PC-9 (cell line): ENCODE measurements at regions not wholly inside any gene's neighbourhood (a gene's known extent, or its start where the extent isn't known, plus 50 kb on each side); places are given as distances from the start of the nearest gene placed in this dataset.

ENCODE experiments used
- EZH2 ChIP-seq: fragments of 200-600 bp; sonication (generic); IDR thresholded peaks from 2 replicates; pipeline ENCODE4 v1.8.0; 2017; ENCODE audit warnings: antibody characterized with exemption, low read depth
- TF ChIP-seq, protein P1 (sequence below): fragments of 200-600 bp; sonication (generic); conservative IDR thresholded peaks from 2 replicates; pipeline ENCODE4 v1.6.1; 2017; ENCODE audit warnings: mixed run types, antibody characterized with exemption, mild to moderate bottlenecking, moderate library complexity

DNA sequence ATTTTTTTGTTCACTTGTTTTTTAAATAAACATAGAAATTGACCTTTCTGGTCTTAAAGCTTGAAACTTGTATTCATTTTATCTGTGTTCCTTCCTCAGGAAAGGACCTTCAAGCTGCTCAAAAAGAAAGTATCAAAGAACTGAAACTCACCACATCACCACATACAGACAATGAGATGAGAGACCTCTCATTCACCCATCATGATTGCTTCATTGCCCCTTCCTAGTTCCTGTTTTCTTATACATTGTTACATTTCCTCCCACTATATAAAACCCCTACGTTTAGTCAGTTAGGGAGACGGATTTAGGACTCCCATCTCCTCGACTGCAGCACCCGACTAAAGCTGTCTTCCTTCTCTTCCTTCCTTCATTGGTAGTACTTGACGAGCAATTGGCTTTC is 180.5 kb upstream of the OPRM1 start:
- TF ChIP-seq, protein P1, sequence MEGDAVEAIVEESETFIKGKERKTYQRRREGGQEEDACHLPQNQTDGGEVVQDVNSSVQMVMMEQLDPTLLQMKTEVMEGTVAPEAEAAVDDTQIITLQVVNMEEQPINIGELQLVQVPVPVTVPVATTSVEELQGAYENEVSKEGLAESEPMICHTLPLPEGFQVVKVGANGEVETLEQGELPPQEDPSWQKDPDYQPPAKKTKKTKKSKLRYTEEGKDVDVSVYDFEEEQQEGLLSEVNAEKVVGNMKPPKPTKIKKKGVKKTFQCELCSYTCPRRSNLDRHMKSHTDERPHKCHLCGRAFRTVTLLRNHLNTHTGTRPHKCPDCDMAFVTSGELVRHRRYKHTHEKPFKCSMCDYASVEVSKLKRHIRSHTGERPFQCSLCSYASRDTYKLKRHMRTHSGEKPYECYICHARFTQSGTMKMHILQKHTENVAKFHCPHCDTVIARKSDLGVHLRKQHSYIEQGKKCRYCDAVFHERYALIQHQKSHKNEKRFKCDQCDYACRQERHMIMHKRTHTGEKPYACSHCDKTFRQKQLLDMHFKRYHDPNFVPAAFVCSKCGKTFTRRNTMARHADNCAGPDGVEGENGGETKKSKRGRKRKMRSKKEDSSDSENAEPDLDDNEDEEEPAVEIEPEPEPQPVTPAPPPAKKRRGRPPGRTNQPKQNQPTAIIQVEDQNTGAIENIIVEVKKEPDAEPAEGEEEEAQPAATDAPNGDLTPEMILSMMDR = no peak
- no peak for TF ChIP-seq EZH2
